Heart left ventricle (tissue), 16 donors: ENCODE measurements at regions not wholly inside any gene's neighbourhood (a gene's known extent, or its start where the extent isn't known, plus 50 kb on each side); places are given as distances from the start of the nearest gene placed in this dataset.
"Not testable (repeated sequence)": the region's sequence is repeated elsewhere in the genome, so short reads cannot be mapped to it uniquely, and the experiment has no call there.

Experiments
- ATAC-seq, 4 donors: fragments of 200-7000 bp; cut with Tn5 transposase; one replicate each; pipeline ENCODE4 v1.9.1; 2020 to 2022; ENCODE audit warnings: moderate library complexity in 4 of 4, mild to moderate bottlenecking in 3 of 4, moderate number of reproducible peaks in 1 of 4
- DNase-seq, 5 donors: peaks; one replicate each; pipeline ENCODE4 v3.0.0-alpha.2; 2020
- H3K27ac ChIP-seq, 12 donors: fragments of 200-600 bp; sonication (generic) in 4 of 12; one replicate each; pipeline versions ENCODE4 v1.5.0 to v1.8.0; 2016 to 2022; ENCODE audit warnings: mild to moderate bottlenecking in 2 of 12
- H3K27me3 ChIP-seq, 9 donors: fragments of 200-600 bp; sonication (generic) in 2 of 9; one replicate each; pipeline versions ENCODE4 v1.5.1 to v1.8.0; 2016 to 2022; ENCODE audit warnings: mild to moderate bottlenecking in 3 of 9
- H3K36me3 ChIP-seq, 9 donors: fragments of 200-600 bp; sonication (generic) in 2 of 9; one replicate each; pipeline versions ENCODE4 v1.5.0 to v1.8.0; 2018 to 2022; ENCODE audit warnings: mild to moderate bottlenecking in 2 of 9
- H3K4me1 ChIP-seq, 12 donors: fragments of 200-600 bp; sonication (generic) in 4 of 12; one replicate each; pipeline versions ENCODE4 v1.5.0 to v1.8.0; 2016 to 2022; ENCODE audit warnings: mild to moderate bottlenecking in 3 of 12
- H3K4me3 ChIP-seq, 12 donors: fragments of 200-600 bp; sonication (generic) in 4 of 12; one replicate each; pipeline versions ENCODE4 v1.5.0 to v1.8.0; 2017 to 2022; ENCODE audit warnings: mild to moderate bottlenecking in 9 of 12, moderate library complexity in 4 of 12
- H3K9me3 ChIP-seq, 12 donors: fragments of 200-600 bp; sonication (generic) in 4 of 12; one replicate each; pipeline versions ENCODE4 v1.5.0 to v1.8.0; 2016 to 2022; ENCODE audit warnings: mild to moderate bottlenecking in 1 of 12
- CTCF ChIP-seq, 12 donors: fragments of 200-600 bp; sonication (generic) in 4 of 12; IDR thresholded peaks; one replicate each; pipeline versions ENCODE4 v1.5.0 to v1.8.0; 2018 to 2022; ENCODE audit warnings: antibody characterized with exemption in 12 of 12, mild to moderate bottlenecking in 5 of 12
- POLR2A ChIP-seq, 2 donors: fragments of 450-650 bp; IDR thresholded peaks; one replicate each; pipeline ENCODE4 v1.6.1; 2017; ENCODE audit warnings: antibody characterized with exemption in 2 of 2, mild to moderate bottlenecking in 2 of 2, moderate library complexity in 2 of 2
- WGBS, 4 donors: extraction: QIAGEN DNeasy Blood & Tissue Kit in 2 of 4; methylation state at CpG; one replicate each; pipeline versions ENCODE4 v1.1.5 to v1.1.7; 2013 to 2018; 5-methylcytosine and 5-hydroxymethylcytosine counted together
- intact Hi-C, 10 donors: fragments of 100-400 bp; cut with DNase I; formaldehyde crosslinking; loops; one replicate each; pipeline versions ENCODE4 v1.11.1 to v1.14.2; 2022
- donor health status: ischemic (EF 13 %, LVEDD 7.1; RV severe dilation, severe dysfunction).
- donor health status: healthy with polysubstance abuse.
- donor health status: DM: no; HTN: yes; CAD: no.
- donor health status: DM: no; HTN: no; CAD: no.
- donor health status: ischemic (EF 25% LVEDD 6.9; RV normal size, moderate dysfunction).
- donor health status: ischemic (EF 25% LVEDD 5.7; RV mildly dilated, moderate dysfunction).
- donor health status: healthy.
- donor health status: DM: yes; HTN: yes; CAD: no.
- donor health status: ischemic (EF 35%, LVEDD 5.7; RV mildly dilated, moderate dysfunction).
- donor health status: nonischemic (EF 11% LVEDD 7.7; RV severe dilation, severe dysfunction).
- donor health status: DM: yes; HTN: yes; CAD: no.
- donor health status: PGD.
- donor health status: ischemic (EF 29% LVEDD 5.4; RV normal size, mild dysfunction).
- donor health status: nonischemic (EF 23%, LVEDD 6.1; RV moderate dilation, normal function).

GRCh38 chr1:99504287-99504686 is 141.6 kb upstream of the PALMD start:
- Histone ChIP-seq H3K36me3 (no peaks in the 10 kb centered on the region), H3K27ac (no peak overlapping the region), H3K4me3 (no peak overlapping the region), H3K4me1 (peaks cover 0 to 7% (median 0%) of the 10 kb centered on the region in 12 donors), H3K9me3 (no peaks in the 10 kb centered on the region), H3K27me3 (no peaks in the 10 kb centered on the region)
- 77 to 87% (median 87%) methylated on average over 3 of the region's 3 CpGs for WGBS, 4 donors
- TF ChIP-seq CTCF (IDR thresholded peaks at IDR 0.05): no peak
- no peak for TF ChIP-seq POLR2A (IDR thresholded peaks at IDR 0.05)
- ATAC-seq (no peak), DNase-seq (no peak)
- intact Hi-C loops: no loop called here

GRCh38 chr1:99506631-99507030 is 139.3 kb upstream of the PALMD start:
- Histone ChIP-seq H3K9me3 (no peaks in the 10 kb centered on the region), H3K4me1 (peaks cover 0 to 7% (median 0%) of the 10 kb centered on the region in 12 donors), H3K27ac (no peak overlapping the region), H3K4me3 (no peak overlapping the region), H3K36me3 (no peaks in the 10 kb centered on the region), H3K27me3 (no peaks in the 10 kb centered on the region)
- DNase-seq (no peak), ATAC-seq (no peak)
- no peak for TF ChIP-seq POLR2A (IDR thresholded peaks at IDR 0.05)
- TF ChIP-seq CTCF (IDR thresholded peaks at IDR 0.05): no peak
- intact Hi-C loops: no loop called here
- 78 to 91% (median 84%) methylated on average over 2 of the region's 2 CpGs for WGBS, 4 donors

- peak in 1 of 5 donors; percentile 20 for DNase-seq
- H3K27me3 ChIP-seq, H3K4me1 ChIP-seq, H3K9me3 ChIP-seq, H3K27ac ChIP-seq, H3K4me3 ChIP-seq, intact Hi-C loops, H3K36me3 ChIP-seq, ATAC-seq: not testable (repeated sequence)
- WGBS, 4 donors: 88 to 97% (median 94%) methylated on average over 12 of the region's 12 CpGs
These were observed 138.5 kb upstream of the PALMD start for GRCh38 chr1:99507446-99507845.

- Histone ChIP-seq H3K4me3 (no peak overlapping the region), H3K27ac (no peak overlapping the region), H3K36me3 (no peaks in the 10 kb centered on the region), H3K4me1 (peaks cover 0 to 6% (median 0%) of the 10 kb centered on the region in 12 donors), H3K27me3 (no peaks in the 10 kb centered on the region), H3K9me3 (no peaks in the 10 kb centered on the region)
- DNase-seq: peak in 1 of 5 donors; percentile 42
- intact Hi-C loops: no loop called here
- WGBS, 4 donors: 95 to 96% (median 95%) methylated on average over 4 to 38 of the region's 38 CpGs
- TF ChIP-seq POLR2A (IDR thresholded peaks at IDR 0.05): no peak
- no peak for TF ChIP-seq CTCF (IDR thresholded peaks at IDR 0.05)
- no peak for ATAC-seq
These were observed 137.8 kb upstream of the PALMD start for GRCh38 chr1:99507906-99508732.

- WGBS, 4 donors: 89 to 94% (median 91%) methylated on average over 21 to 24 of the region's 24 CpGs
- H3K36me3 ChIP-seq, intact Hi-C loops, H3K27me3 ChIP-seq, ATAC-seq, H3K4me3 ChIP-seq, H3K9me3 ChIP-seq, H3K27ac ChIP-seq, H3K4me1 ChIP-seq: not testable (repeated sequence)
- DNase-seq: peak in 1 of 5 donors; percentile 28
These were observed 137.0 kb upstream of the PALMD start for GRCh38 chr1:99508733-99509445.

- WGBS, 4 donors: 82 to 96% (median 83%) methylated on average over 7 to 8 of the region's 8 CpGs
- H3K4me1 ChIP-seq, H3K9me3 ChIP-seq, ATAC-seq, H3K27ac ChIP-seq, intact Hi-C loops, DNase-seq, H3K4me3 ChIP-seq, H3K27me3 ChIP-seq, H3K36me3 ChIP-seq: not testable (repeated sequence)
These were observed 130.9 kb upstream of the PALMD start for GRCh38 chr1:99514823-99515552.
